ENCODE measurements at regions not wholly inside any gene's neighbourhood (a gene's known extent, or its start where the extent isn't known, plus 50 kb on each side); places are given as distances from the start of the nearest gene placed in this dataset.
"Not testable (repeated sequence)": the region's sequence is repeated elsewhere in the genome, so short reads cannot be mapped to it uniquely, and the experiment has no call there.

DNA sequence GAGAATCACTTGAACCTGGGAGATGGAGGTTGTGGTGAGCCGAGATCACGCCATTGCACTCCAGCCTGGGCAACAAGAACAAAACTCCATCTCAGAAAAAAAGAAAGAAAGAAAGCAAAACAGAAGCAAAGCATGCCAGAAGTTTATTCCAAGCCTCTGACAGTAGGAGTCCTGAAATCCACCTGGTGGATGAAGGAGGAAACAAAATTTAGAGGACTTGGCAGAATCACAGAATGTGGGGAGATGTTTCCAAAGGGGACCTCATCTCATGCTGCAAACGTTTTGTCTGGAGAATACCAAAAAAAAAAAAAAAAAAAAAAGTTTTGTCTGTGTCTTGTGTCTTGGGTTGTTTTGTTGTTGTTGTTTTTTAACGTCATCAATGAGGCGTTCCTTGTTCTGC lies 141.1 kb upstream of the RRN3 start:
- TF ChIP-seq POLR2A, POLR2AphosphoS5 (IDR thresholded peaks at IDR 0.05): not testable (repeated sequence)
- TF ChIP-seq, protein P1, sequence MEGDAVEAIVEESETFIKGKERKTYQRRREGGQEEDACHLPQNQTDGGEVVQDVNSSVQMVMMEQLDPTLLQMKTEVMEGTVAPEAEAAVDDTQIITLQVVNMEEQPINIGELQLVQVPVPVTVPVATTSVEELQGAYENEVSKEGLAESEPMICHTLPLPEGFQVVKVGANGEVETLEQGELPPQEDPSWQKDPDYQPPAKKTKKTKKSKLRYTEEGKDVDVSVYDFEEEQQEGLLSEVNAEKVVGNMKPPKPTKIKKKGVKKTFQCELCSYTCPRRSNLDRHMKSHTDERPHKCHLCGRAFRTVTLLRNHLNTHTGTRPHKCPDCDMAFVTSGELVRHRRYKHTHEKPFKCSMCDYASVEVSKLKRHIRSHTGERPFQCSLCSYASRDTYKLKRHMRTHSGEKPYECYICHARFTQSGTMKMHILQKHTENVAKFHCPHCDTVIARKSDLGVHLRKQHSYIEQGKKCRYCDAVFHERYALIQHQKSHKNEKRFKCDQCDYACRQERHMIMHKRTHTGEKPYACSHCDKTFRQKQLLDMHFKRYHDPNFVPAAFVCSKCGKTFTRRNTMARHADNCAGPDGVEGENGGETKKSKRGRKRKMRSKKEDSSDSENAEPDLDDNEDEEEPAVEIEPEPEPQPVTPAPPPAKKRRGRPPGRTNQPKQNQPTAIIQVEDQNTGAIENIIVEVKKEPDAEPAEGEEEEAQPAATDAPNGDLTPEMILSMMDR (IDR thresholded peaks at IDR 0.05) = not testable (repeated sequence)
